NCI-H1417 treated with DMSO at 0.1 percent for 48 hours (cell line): ENCODE measurements at regions not wholly inside any gene's neighbourhood (a gene's known extent, or its start where the extent isn't known, plus 50 kb on each side); places are given as distances from the start of the nearest gene placed in this dataset.
A peak's percentile ranks its signal among the peaks of the same experiment; 100 is the strongest.
"Not testable (repeated sequence)": the region's sequence is repeated elsewhere in the genome, so short reads cannot be mapped to it uniquely, and the experiment has no call there.

Experiments
- DNase-seq: peaks from one replicate; lab custom pipeline; 2025; lab: John Stamatoyannopoulos, UW

DNA sequence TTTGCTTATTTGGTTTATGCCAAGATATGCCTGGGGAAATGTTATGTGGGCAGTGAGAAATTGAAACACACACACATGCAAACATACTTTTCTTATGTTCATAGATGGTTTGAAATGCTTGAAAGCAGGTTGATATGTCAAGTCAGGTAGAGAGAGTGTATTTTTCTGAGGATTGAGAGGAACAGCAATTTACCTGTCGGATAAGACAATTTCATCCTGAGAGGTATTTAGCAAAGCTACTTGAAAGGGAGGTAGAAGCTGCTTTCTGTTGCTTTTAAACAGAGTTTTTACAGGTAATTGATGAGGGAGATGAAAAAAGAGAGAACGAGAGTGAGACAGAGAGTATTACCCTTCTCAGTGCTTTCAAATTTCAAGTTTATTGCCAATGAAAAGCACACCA is 854.3 kb downstream of the CDH8 start:
- no peak for DNase-seq

DNA sequence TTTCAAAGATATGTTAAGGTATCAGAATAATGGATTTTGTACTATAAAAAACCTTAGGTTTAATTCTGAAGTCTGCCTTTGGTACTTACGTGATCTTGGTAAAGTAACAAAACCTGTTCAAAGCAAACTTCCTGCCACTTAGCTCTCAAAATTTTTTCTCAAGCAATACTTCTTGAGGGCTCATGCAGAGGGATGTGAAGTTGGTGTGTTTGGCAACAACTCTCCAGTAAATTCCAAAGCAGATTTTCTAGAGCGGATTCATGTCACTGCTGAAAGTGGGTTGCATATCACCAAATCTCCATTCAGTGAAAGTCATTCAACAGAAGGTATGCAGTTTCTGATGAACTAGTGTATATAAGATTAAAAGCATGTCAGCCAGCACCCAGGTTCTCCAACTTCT is 856.7 kb downstream of the CDH8 start:
- DNase-seq = no peak

DNA sequence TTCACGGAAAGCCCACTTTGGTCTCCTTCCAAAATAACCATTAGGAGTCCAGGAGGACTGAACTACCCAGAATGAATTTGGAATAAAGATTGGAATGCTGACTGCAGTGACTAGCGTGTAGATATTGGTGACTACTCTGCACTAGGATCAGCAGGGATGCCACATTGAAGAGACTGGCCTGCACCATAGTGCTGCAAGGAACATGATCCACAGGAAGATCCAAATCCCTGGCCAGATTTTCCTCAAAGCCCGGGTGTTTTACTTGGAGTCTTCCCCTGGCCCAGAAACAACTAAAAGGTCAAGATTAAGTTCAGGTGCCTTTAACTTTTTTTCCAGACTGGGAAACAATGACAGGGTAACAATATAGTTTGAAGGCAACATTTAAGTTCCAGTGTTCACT is 870.4 kb downstream of the CDH8 start:
- no peak for DNase-seq

GRCh38 chr16:61150351-61150750 is 885.9 kb downstream of the CDH8 start:
- DNase-seq = no peak

DNA sequence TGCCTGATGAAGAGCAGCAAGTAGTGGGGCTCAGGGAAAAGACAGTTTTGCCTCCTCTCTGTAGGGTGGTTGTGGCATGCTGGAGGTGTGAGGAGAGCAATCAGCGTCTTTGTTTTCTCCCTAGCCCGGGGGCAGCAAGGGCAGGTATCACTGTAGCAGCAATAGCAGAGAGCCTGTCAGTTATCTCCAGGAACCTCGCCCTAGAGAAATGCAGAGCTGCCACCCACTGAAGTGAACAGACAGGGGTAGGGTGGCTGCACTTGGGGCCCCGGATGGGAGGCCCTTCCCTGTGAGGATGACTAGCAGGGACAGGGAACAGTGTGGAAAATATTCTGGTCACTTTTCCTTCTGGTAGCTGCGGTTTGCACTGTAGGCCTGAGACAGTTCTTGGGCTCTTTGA is 886.5 kb downstream of the CDH8 start:
- no peak for DNase-seq

DNA sequence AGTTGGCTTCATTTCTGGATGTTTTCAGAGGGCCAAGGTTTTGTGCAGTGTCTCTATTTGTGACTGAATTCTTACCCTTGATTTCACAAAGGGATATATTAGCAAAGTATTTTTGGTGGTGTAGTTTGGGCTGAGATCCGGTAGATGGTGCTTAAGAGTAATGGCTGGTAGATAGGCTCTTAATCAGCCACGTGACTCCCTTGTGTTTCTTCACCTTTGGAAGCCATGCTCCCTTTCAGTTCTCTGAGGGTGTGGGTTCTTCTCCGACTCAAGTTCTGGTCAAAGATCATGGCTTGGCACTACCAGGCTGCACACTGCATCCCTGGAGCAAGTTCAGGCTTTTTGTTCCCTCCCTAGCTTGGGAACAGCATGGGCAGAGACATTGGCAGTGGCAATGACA is 887.3 kb downstream of the CDH8 start:
- no peak for DNase-seq

- DNase-seq = peak; percentile 2
Observed at GRCh38 chr16:61146429-61146828, 889.8 kb downstream of the CDH8 start.

DNA sequence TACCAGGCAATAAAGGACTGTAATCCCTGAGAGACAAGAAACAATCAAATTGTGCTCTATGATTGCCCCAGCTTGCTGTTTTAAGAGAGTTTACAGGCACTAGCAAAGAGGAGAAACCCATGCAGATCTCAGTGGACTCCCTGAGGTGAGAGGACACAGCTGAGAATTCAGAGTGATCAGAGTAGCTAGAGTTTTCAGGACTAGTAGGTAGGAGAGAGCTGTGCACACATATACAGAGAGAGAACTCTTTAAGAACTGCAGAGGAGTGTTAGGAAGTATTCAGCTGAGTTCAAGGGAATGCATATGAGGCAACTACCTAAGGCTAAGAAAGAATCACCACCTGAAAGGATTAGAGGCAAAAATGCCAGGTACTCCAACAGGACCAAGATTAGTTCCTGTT is 904.8 kb downstream of the CDH8 start:
- DNase-seq = no peak

DNA sequence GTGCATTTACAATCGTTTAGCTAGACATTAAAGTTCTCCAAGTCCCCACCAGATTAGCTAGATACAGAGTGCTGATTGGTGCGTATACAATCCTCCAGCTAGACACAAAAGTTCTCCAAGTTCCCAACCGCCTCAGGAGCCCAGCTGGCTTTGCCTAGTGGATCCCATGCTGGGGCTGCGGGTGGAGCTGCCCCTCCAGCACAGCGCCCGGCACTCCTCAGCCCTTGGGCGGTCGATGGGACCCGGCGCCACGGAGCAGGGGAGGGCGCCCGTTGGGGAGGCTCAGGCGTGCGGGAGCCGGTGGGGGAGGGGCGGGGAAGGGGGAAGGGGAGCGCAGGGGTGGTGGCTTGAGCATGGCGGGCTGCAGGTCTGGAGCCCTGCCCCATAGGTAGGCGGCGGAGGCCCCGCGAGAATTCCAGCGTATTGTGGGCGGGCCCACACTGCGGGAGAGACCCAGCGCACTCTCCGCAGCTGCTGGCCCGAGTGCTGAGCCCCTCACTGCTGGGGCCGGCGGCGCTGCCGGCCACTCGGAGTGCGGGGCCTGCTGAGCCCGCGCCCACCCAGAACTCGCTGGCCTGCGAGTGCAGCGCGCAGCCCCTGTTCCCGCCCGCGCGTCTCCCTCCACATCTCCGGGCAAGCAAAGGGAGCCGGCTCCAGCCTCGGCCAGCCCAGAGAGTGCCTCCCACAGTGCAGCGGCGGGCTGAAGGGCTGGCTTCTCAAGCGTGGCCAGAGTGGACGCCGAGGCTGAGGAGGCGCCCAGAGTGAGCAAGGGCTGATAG is 907.5 kb downstream of the CDH8 start:
- DNase-seq = no peak

DNA sequence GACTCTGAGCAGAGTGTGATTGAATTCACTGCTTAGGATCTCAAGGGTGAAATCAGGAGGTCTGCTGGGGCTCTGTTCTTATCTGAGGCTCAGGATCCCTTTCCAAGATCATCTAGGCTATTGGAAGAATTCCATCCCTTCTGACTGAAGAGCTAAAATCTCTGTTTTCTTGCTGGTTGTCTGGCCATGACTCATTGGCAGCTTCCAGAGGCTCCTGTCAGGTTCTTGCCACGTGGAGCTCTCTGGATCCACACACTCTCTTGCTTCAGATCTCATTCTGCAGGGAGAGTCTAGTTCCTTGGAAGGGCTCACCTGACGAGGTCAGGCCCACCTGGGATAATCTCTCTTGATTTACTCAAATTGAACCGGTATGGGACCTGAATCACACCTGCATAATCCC is 930.7 kb downstream of the CDH8 start:
- no peak for DNase-seq

- DNase-seq = no peak
Observed at GRCh38 chr16:61098505-61098904, 937.7 kb downstream of the CDH8 start.

GRCh38 chr16:61091300-61091699 is 944.9 kb downstream of the CDH8 start:
- not testable (repeated sequence) for DNase-seq

DNA sequence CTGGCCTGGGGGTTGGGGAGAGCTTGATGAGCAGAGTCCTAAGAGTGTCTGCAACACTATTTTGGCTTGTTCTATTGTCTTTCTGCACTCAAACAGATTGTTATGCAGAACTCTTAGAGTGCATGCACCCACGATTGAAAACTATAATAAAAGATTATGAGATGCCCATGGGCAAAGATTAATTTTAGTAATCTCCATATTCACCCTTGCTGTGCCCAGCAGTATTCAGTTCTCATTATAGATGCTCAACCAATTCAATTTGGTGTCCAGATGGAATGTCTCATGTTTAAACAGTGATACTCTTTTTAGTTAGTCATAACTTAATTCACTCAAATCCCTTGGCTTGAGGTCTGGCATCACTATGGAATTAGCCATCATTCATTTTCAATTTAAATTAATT is 952.5 kb downstream of the CDH8 start:
- no peak for DNase-seq

GRCh38 chr16:61074324-61074723 is 961.9 kb downstream of the CDH8 start:
- DNase-seq = no peak

DNA sequence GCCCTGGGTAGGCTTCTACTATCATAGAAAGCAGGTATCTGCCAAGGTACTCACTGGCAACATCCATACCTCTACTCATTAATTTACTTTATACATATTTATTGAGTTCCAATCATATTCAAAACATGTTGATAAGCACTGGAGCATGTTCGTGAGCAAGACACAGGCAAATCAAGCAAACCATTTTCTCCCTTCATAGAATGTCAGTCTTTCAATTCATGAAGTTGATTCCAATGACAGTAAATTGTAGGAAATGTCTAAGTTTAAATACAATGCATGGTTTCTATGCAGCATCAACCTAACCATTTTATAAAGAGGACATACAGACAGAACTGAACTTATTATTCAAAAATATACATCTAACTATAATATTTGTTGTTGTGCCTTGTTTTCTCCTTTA is 978.6 kb downstream of the CDH8 start:
- DNase-seq = no peak

DNA sequence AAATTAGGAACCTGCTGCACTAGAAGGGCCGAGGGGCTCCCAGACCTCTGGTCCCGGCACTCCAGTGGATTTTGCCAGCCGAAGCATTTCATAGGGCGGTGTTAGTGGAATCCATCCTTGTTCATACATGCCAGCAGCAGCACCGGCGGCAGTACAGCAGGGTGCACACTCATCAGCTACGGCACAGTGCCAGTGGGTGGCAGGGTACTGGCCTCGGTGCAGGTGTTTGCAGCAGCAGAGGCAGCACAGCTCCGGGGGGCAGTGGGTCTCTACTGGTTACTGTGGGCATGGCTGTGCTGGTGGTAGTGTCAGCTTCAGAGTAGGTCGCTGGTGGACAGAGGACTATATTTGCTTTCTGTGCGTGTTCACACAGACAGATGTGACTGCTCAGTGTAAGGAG is 985.7 kb downstream of the CDH8 start:
- no peak for DNase-seq

GRCh38 chr16:61045931-61046330 is 990.3 kb downstream of the CDH8 start:
- DNase-seq = no peak

- DNase-seq = no peak
Observed at GRCh38 chr16:61042737-61043136, 993.5 kb downstream of the CDH8 start.

DNA sequence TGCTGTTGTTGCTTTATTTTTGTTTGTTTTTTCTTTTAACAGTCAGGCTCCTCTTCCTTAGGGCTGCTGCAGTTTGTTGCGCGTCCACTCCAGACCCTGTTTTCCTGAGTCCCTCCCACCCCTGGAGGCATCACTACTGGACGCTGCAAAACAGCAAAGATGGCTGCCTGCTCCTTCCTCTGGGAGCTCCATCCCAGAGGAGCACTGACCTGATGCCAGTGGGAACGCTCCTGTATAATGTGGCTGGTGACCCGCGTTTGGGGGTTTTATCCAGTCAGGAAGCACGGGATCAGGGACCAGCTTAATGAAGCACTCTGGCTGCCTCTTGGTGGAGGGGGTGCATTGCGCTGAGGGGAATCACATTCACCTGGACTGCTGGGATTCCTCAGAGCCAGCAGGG is 1005.6 kb downstream of the CDH8 start:
- no peak for DNase-seq

DNA sequence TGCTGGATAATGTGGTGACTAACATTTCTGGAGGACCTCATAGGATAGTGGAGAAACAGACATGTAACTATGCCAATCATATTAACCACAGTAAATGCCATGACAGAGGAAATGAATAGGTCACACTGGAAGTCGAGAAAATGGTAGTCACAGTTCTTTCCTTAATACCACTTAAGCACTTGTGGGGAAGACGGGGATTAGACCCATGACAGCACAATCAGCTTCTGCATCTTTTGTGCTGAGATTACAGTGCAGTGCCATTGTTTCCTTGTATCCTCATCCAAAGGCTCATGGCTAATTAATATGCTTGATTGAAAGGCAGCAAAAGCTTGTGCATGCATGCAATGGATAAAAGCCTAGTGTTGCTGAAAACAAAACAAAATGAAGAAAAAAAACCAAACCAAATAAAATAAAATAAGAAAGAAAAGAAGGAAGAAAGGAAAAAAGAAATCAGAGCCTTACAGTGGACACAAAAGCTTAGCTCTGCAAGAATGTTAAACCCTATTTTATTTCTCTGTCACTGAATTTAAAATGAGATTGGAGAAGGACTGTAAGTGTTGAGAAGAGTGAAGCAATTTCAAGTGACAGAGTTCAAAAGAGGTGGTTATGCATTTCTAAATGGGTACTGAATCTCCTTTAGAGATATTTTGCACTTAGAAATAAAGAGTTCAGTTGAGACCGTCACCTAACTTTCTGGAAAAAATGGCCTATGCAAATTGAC is 1011.9 kb downstream of the CDH8 start:
- no peak for DNase-seq

DNA sequence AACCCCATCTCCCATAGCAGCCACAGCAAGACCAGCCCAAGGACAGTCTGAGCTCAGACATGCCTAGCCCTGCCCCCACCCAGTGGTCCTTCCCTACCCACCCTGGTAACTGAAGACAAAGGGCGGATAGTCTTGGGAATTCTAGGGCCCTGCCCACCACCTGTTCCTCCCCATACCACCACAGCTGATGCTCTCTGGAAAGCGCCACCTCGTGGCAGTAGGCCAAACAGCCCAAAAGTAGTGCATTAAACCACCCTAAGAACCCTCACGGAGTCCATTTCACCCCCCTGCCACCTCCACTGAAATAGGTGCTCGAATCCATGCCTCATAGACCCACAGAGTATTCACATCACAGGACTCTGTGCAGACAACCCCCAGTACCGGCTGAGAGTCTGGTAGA is 1021.4 kb downstream of the CDH8 start:
- DNase-seq = no peak

DNA sequence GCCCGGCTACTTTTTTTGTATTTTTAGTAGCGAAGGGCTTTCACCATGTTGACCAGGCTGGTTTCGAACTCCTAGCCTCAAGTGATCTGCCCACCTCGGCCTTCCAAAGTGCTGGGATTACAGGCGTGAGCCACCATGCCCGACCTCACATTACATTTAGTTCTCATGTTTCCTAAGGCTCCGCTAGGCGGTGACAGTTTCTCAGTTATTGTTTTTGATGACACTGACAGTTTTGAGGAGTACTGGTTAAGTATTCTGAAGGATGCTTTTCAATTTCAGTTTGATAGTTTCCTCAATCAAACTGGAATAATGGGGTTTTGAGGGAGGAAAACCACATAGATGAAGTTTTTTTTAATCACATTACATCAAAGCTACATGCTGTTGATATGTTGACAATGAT is 1028.5 kb downstream of the CDH8 start:
- DNase-seq = no peak

- DNase-seq = no peak
Observed at GRCh38 chr16:61005952-61006351, 1030.3 kb downstream of the CDH8 start.
